GM12872 (cell line): ENCODE measurements at regions not wholly inside any gene's neighbourhood (a gene's known extent, or its start where the extent isn't known, plus 50 kb on each side); places are given as distances from the start of the nearest gene placed in this dataset.

ENCODE experiments used
- TF ChIP-seq, protein P1 (sequence below): IDR thresholded peaks from 3 replicates; pipeline ENCODE4 v1.5.1; 2011; ENCODE audit warnings: low read depth, mild to moderate bottlenecking, low read length, moderate library complexity; ENCODE audit not compliant: insufficient read depth

GRCh38 chr1:175877939-175878737 lies 134.7 kb upstream of the TNR start:
- TF ChIP-seq, protein P1, sequence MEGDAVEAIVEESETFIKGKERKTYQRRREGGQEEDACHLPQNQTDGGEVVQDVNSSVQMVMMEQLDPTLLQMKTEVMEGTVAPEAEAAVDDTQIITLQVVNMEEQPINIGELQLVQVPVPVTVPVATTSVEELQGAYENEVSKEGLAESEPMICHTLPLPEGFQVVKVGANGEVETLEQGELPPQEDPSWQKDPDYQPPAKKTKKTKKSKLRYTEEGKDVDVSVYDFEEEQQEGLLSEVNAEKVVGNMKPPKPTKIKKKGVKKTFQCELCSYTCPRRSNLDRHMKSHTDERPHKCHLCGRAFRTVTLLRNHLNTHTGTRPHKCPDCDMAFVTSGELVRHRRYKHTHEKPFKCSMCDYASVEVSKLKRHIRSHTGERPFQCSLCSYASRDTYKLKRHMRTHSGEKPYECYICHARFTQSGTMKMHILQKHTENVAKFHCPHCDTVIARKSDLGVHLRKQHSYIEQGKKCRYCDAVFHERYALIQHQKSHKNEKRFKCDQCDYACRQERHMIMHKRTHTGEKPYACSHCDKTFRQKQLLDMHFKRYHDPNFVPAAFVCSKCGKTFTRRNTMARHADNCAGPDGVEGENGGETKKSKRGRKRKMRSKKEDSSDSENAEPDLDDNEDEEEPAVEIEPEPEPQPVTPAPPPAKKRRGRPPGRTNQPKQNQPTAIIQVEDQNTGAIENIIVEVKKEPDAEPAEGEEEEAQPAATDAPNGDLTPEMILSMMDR, result no peak

GRCh38 chr1:175875556-175875955 lies 132.2 kb upstream of the TNR start:
- TF ChIP-seq, protein P1, result no peak

GRCh38 chr1:175874081-175874480 lies 130.7 kb upstream of the TNR start:
- TF ChIP-seq, protein P1, result no peak

DNA sequence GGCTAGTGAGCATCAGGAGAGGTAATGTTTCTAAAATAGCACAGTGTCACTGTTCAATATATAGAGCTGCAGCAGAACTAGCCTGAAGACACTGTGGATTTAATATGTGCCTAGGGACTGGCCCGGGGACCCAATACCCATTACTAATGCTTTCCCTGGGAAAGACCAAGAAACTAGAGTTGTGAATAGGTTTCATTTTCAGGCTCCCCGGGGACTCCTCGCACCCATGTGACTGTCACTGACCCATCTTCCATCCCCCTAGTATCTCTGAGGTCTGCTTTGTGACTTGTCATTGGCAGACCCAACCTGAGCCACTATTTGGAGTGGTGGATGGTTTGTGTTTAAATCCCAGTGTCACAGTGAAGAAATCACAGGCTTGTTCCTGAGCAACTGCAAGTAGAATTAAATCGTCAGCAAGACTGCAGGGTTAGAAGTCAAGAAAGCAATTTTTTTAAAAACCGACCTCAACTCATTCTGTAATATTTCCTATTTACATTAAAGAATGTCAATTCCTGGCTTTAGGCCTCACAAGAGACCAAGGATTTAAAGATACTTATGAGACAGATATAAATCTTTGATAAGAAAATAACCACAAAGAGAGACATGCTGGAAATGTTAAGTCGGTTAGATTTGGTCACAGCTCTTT lies 130.0 kb upstream of the TNR start:
- TF ChIP-seq, protein P1, result no peak

GRCh38 chr1:175872588-175872987 lies 129.2 kb upstream of the TNR start:
- TF ChIP-seq, protein P1, result no peak

DNA sequence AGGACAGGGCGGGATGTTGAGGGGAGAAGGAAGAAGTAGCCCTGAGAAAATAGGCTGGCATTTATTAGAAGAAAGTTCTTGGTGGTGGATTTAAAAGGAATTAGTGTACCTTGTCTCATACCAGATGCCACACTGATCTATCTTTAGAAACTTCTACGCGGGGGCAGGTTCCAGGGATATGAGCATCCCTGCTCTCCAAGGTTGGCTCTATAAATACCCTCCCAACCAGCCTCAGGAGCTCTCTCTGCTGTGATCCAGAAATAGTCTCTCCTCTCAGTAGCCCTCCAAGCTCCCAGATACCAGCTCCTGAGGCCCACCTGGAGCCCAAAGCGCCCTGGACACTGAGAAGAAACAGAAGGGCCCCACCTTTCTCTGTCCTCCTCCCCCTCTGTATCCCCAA lies 128.3 kb upstream of the TNR start:
- TF ChIP-seq, protein P1, result no peak

DNA sequence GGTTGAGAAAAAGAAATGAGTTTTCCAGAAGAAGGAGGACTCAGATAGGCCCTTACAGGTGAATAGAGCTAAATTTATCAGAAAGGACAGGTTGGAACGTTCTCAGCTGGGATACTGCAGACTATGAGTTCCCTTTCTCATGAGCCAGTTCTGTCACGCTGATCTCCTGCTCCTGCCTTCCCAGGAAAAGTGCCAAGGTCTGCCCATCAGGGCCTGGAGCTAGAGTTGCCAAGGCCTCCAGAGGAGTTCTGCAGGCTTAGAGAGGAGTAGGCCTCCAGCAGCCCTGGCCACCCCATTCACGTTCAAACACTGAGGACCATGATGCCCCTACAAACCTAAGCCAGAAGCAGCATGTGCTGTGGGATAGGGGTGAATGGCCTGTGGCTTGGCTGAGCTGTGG lies 126.8 kb upstream of the TNR start:
- TF ChIP-seq, protein P1, result no peak
